ENCODE measurements at regions not wholly inside any gene's neighbourhood (a gene's known extent, or its start where the extent isn't known, plus 50 kb on each side); places are given as distances from the start of the nearest gene placed in this dataset.

DNA sequence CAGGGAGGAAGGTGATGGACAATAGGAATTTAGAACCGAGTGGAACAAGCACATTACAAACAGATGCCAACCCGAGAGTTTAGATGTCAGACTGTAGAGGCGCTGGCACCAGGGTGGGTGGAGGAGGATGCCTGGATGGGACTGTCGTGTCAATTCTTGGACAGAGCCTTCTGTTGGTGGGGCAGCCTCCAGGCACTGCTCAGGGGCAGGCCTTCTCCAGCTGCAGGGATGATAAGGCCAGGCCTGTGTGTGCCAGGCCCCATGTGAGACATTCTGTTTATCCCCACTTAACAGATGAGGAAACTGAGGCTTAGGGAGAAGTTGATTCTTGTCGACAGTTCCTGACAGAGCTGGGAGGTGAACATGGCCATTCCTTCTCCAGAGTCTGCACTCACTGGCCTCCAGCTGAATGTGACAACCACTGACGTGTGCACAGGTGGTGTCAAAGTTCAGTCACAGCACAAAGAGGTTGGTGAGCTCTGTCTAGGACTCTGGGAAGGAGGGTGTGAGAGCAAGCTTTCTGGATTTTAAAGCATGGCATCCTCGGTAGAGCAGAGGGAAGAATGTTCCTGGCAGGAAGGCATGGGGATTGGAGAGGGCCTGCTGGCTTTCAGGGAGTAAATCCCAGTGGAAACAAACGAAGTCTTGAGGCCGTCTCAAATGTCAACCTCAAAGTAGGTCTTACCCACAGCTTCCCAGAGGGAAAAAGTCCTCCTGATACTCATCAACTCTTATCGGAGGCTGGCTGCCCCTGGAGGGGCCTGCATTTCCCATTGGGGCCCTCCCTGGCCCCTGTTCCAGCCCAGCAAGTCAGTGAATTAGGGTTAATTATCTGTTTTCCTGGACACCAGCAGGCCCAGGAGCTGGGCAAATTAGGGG, 52.4 kb downstream of the GLI2 start:
- H3K4me3 ChIP-seq (ENCODE audit: insufficient read depth in 1 of 2, low read depth in 1 of 2, low read length in 2 of 2) = no peak overlapping the region
- no peak overlapping the region for H4K8ac ChIP-seq (ENCODE audit: low read length)
- no peak overlapping the region for H3K27ac ChIP-seq (ENCODE audit: low read length, poor library complexity, severe bottlenecking)
- H3K4me1 ChIP-seq (ENCODE audit: control insufficient read depth, insufficient read depth, low read depth, low read length) = peaks cover 62% of the 10 kb centered on the region
- H3K27me3 ChIP-seq (ENCODE audit: control insufficient read depth in 1 of 2, insufficient read depth in 1 of 2, low read length in 2 of 2) = no peaks in the 10 kb centered on the region
- no peak overlapping the region for H3K4me2 ChIP-seq (ENCODE audit: low read length, poor library complexity, severe bottlenecking)
- DNase-seq = peak; percentile 24
- no peaks in the 10 kb centered on the region for H3K9me3 ChIP-seq (ENCODE audit: control insufficient read depth, low read length)
- H2AK5ac ChIP-seq (ENCODE audit: low read length, severe bottlenecking) = peak overlapping the region; percentile 46
- H3K79me1 ChIP-seq (replicated peaks; ENCODE audit: low read length, poor library complexity, severe bottlenecking) = peaks cover 57% of the 10 kb centered on the region
- WGBS = 67% methylated on average over 10 of the region's 10 CpGs
- no peak overlapping the region for H3K4ac ChIP-seq (ENCODE audit: low read depth in 1 of 2, low read length in 2 of 2)
- H2BK5ac ChIP-seq (ENCODE audit: low read depth, low read length, poor library complexity, severe bottlenecking) = no peak overlapping the region
- no peak overlapping the region for H2BK15ac ChIP-seq (ENCODE audit: low read depth, poor library complexity, severe bottlenecking)
- H3K36me3 ChIP-seq (ENCODE audit: control insufficient read depth in 1 of 2, insufficient read depth in 2 of 2, low read depth in 1 of 2, low read length in 2 of 2) = peaks cover 0 to 6% of the 10 kb centered on the region in 2 experiments
- no peak overlapping the region for H3K9ac ChIP-seq (ENCODE audit: low read length)
- H4K91ac ChIP-seq (ENCODE audit: low read length) = peak overlapping the region; percentile 74
- peak overlapping the region in 1 of 2 experiments; percentile 26 for H3K23ac ChIP-seq (ENCODE audit: low read length in 2 of 2)
- peak overlapping the region; percentile 3 to 44 for H3K18ac ChIP-seq (ENCODE audit: low read depth in 1 of 2, low read length in 2 of 2)
- H2BK120ac ChIP-seq (ENCODE audit: low read depth, low read length) = peak overlapping the region; percentile 45
- no peak overlapping the region for H2AFZ ChIP-seq (ENCODE audit: low read depth, low read length)
- peak overlapping the region in 1 of 2 experiments; percentile 32 for H2BK12ac ChIP-seq (ENCODE audit: low read length in 2 of 2)
- H3K14ac ChIP-seq (ENCODE audit: low read length in 2 of 2) = peak overlapping the region in 1 of 2 experiments; percentile 62

- Histone ChIP-seq H3K36me3 (ENCODE audit: control insufficient read depth in 1 of 2, insufficient read depth in 2 of 2, low read depth in 1 of 2, low read length in 2 of 2) (peaks cover 0 to 5% of the 10 kb centered on the region in 2 experiments), H3K4me2 (ENCODE audit: low read length, poor library complexity, severe bottlenecking) (no peak overlapping the region), H2BK120ac (ENCODE audit: low read depth, low read length) (peak overlapping the region; percentile 50), H3K27ac (ENCODE audit: low read length, poor library complexity, severe bottlenecking) (peak overlapping the region; percentile 4), H4K91ac (ENCODE audit: low read length) (peak overlapping the region; percentile 85), H3K27me3 (ENCODE audit: control insufficient read depth in 1 of 2, insufficient read depth in 1 of 2, low read length in 2 of 2) (no peaks in the 10 kb centered on the region), H3K9me3 (ENCODE audit: control insufficient read depth, low read length) (no peaks in the 10 kb centered on the region), H3K9ac (ENCODE audit: low read length) (no peak overlapping the region), H3K79me1 (replicated peaks; ENCODE audit: low read length, poor library complexity, severe bottlenecking) (peaks cover 53% of the 10 kb centered on the region), H3K18ac (ENCODE audit: low read depth in 1 of 2, low read length in 2 of 2) (peak overlapping the region; percentile 51 to 61), H2BK5ac (ENCODE audit: low read depth, low read length, poor library complexity, severe bottlenecking) (no peak overlapping the region), H4K8ac (ENCODE audit: low read length) (peak overlapping the region; percentile 45), H2AK5ac (ENCODE audit: low read length, severe bottlenecking) (no peak overlapping the region), H2BK12ac (ENCODE audit: low read length in 2 of 2) (peak overlapping the region; percentile 24 to 37), H3K4me1 (ENCODE audit: control insufficient read depth, insufficient read depth, low read depth, low read length) (peaks cover 42% of the 10 kb centered on the region), H3K14ac (ENCODE audit: low read length in 2 of 2) (peak overlapping the region in 1 of 2 experiments; percentile 50), H2BK15ac (ENCODE audit: low read depth, poor library complexity, severe bottlenecking) (no peak overlapping the region), H3K23ac (ENCODE audit: low read length in 2 of 2) (no peak overlapping the region), H3K4me3 (ENCODE audit: insufficient read depth in 1 of 2, low read depth in 1 of 2, low read length in 2 of 2) (no peak overlapping the region), H2AFZ (ENCODE audit: low read depth, low read length) (no peak overlapping the region), H3K4ac (ENCODE audit: low read depth in 1 of 2, low read length in 2 of 2) (no peak overlapping the region)
- no peak for DNase-seq
- WGBS = 84% methylated on average over 14 of the region's 14 CpGs
These were observed 55.7 kb downstream of the GLI2 start for GRCh38 chr2:120791243-120791961.

DNA sequence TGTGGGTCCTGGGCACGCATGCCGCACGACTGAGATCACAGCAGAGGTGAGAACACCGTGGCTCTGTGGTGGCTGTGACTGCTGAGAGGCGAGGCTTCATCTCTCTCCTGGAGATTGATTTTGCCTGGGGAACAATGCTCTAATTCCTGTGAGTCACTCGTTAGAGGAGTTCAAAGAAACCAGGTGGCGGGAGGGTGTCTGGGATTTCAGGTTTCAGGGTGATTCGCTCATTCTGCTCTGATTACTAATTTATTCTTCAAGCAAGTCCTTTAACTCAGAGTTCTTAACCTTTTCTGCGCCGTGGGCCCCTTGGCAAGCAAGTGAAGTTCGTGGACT, 56.3 kb downstream of the GLI2 start:
- 81% methylated on average over 11 of the region's 11 CpGs for WGBS

More for the DNA sequence above, 56.3 kb downstream of the GLI2 start:
- Histone ChIP-seq H2BK12ac (ENCODE audit: low read length in 2 of 2) (peak overlapping the region in 1 of 2 experiments; percentile 37), H2AFZ (ENCODE audit: low read depth, low read length) (no peak overlapping the region), H2AK5ac (ENCODE audit: low read length, severe bottlenecking) (no peak overlapping the region), H3K14ac (ENCODE audit: low read length in 2 of 2) (peak overlapping the region in 1 of 2 experiments; percentile 50), H3K79me1 (replicated peaks; ENCODE audit: low read length, poor library complexity, severe bottlenecking) (peaks cover 54% of the 10 kb centered on the region), H4K91ac (ENCODE audit: low read length) (peak overlapping the region; percentile 85), H2BK15ac (ENCODE audit: low read depth, poor library complexity, severe bottlenecking) (no peak overlapping the region), H2BK5ac (ENCODE audit: low read depth, low read length, poor library complexity, severe bottlenecking) (no peak overlapping the region), H3K4me3 (ENCODE audit: insufficient read depth in 1 of 2, low read depth in 1 of 2, low read length in 2 of 2) (no peak overlapping the region), H3K4me1 (ENCODE audit: control insufficient read depth, insufficient read depth, low read depth, low read length) (peaks cover 38% of the 10 kb centered on the region), H4K8ac (ENCODE audit: low read length) (peak overlapping the region; percentile 45), H3K9me3 (ENCODE audit: control insufficient read depth, low read length) (no peaks in the 10 kb centered on the region), H3K9ac (ENCODE audit: low read length) (no peak overlapping the region), H3K23ac (ENCODE audit: low read length in 2 of 2) (no peak overlapping the region), H2BK120ac (ENCODE audit: low read depth, low read length) (no peak overlapping the region), H3K4me2 (ENCODE audit: low read length, poor library complexity, severe bottlenecking) (no peak overlapping the region), H3K27me3 (ENCODE audit: control insufficient read depth in 1 of 2, insufficient read depth in 1 of 2, low read length in 2 of 2) (no peaks in the 10 kb centered on the region), H3K27ac (ENCODE audit: low read length, poor library complexity, severe bottlenecking) (peak overlapping the region; percentile 36), H3K4ac (ENCODE audit: low read depth in 1 of 2, low read length in 2 of 2) (no peak overlapping the region), H3K36me3 (ENCODE audit: control insufficient read depth in 1 of 2, insufficient read depth in 2 of 2, low read depth in 1 of 2, low read length in 2 of 2) (peaks cover 0 to 5% of the 10 kb centered on the region in 2 experiments), H3K18ac (ENCODE audit: low read depth in 1 of 2, low read length in 2 of 2) (peak overlapping the region in 1 of 2 experiments; percentile 61)
- no peak for DNase-seq

Measured in mesenchymal stem cell (in vitro differentiated cells and primary cell).